Esophagus muscularis mucosa (tissue), 4 donors: ENCODE measurements at regions not wholly inside any gene's neighbourhood (a gene's known extent, or its start where the extent isn't known, plus 50 kb on each side); places are given as distances from the start of the nearest gene placed in this dataset.
A peak's percentile ranks its signal among the peaks of the same experiment; 100 is the strongest.

Experiments used
- DNase-seq: peaks from one replicate; pipeline ENCODE4 v3.0.0-alpha.2; 2017; ENCODE audit errors: extremely low spot score
- H3K27ac ChIP-seq, 4 donors: fragments of 200-600 bp; sonication (generic); replicated peaks in 1 of 4; 1 replicate in 3 of 4; 2 replicates in 1 of 4; pipeline ENCODE4 v1.5.1; 2016 to 2019; ENCODE audit warnings: mild to moderate bottlenecking in 1 of 4
- H3K27me3 ChIP-seq, 4 donors: fragments of 200-600 bp; sonication (generic); one replicate each; pipeline versions ENCODE4 v1.5.1 to v1.6.0; 2016 to 2019
- H3K36me3 ChIP-seq, 4 donors: fragments of 200-600 bp; sonication (generic); one replicate each; pipeline ENCODE4 v1.5.1; 2016 to 2019
- H3K4me1 ChIP-seq, 4 donors: fragments of 200-600 bp; sonication (generic); one replicate each; pipeline ENCODE4 v1.5.1; 2016 to 2019
- H3K4me3 ChIP-seq, 4 donors: fragments of 200-600 bp; sonication (generic); 1 replicate in 2 of 4; 2 replicates in 2 of 4; pipeline ENCODE4 v1.5.1; 2016 to 2019; ENCODE audit warnings: mild to moderate bottlenecking in 4 of 4, moderate library complexity in 1 of 4
- H3K9me3 ChIP-seq, 4 donors: fragments of 200-600 bp; sonication (generic); 1 replicate in 3 of 4; 2 replicates in 1 of 4; pipeline ENCODE4 v1.5.1; 2016 to 2019
- CTCF ChIP-seq, 3 experiments: fragments of 200-600 bp in 2 of 3; fragments of 450-650 bp in 1 of 3; sonication (generic) in 2 of 3; IDR thresholded peaks; one replicate each; pipeline ENCODE4 v1.5.1; 2017 to 2019; ENCODE audit warnings: antibody characterized with exemption in 3 of 3, mild to moderate bottlenecking in 2 of 3, moderate library complexity in 1 of 3
- EP300 ChIP-seq: sonication (generic); formaldehyde crosslinking; IDR thresholded peaks from one replicate; pipeline ENCODE4 v1.6.1; 2017; ENCODE audit warnings: antibody characterized with exemption
- POLR2A ChIP-seq: fragments of 450-650 bp; IDR thresholded peaks from one replicate; pipeline ENCODE4 v1.6.1; 2017; ENCODE audit warnings: antibody characterized with exemption, moderate library complexity, mild to moderate bottlenecking, low read depth
- POLR2AphosphoS5 ChIP-seq, 2 donors: sonication (generic); formaldehyde crosslinking; IDR thresholded peaks; one replicate each; pipeline ENCODE4 v1.6.1; 2017; ENCODE audit warnings: antibody characterized with exemption in 2 of 2
- WGBS: methylation state at CpG from one replicate; pipeline ENCODE4 v1.1.5; 2018; 5-methylcytosine and 5-hydroxymethylcytosine counted together
- intact Hi-C: fragments of 100-400 bp; cut with DNase I; formaldehyde crosslinking; loops from one replicate; pipeline ENCODE4 v1.15.1; 2023

DNA sequence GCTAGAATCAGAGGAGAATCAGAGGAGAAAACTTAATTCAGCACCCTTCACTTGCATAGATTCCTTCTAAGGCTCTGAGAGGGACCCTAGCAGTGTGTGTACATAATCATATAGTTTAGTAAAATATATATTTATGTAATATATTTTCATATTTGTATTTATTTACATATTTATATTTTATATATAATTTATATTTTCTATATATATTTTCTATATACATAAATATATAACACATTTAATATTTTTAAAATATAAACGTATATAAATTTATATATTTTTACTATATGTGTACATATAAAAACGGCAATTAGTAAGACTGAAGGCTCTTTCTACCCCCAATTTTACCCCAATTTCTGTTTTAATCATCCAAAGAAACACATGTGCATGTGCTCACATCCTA lies 80.3 kb downstream of the NXPE2 start:
- 83% methylated on average over 2 of the region's 2 CpGs for WGBS
- intact Hi-C loops: no loop called here
- no peak for TF ChIP-seq POLR2A
- no peak for TF ChIP-seq EP300
- TF ChIP-seq CTCF (IDR thresholded peaks at IDR 0.05): no peak
- TF ChIP-seq POLR2AphosphoS5 (IDR thresholded peaks at IDR 0.05): no peak
- H3K9me3 ChIP-seq: no peaks in the 10 kb centered on the region
- H3K27ac ChIP-seq: no peak overlapping the region
- H3K36me3 ChIP-seq: no peaks in the 10 kb centered on the region
- H3K4me1 ChIP-seq: no peaks in the 10 kb centered on the region
- DNase-seq: no peak
- no peaks in the 10 kb centered on the region for H3K27me3 ChIP-seq
- no peak overlapping the region for H3K4me3 ChIP-seq

DNA sequence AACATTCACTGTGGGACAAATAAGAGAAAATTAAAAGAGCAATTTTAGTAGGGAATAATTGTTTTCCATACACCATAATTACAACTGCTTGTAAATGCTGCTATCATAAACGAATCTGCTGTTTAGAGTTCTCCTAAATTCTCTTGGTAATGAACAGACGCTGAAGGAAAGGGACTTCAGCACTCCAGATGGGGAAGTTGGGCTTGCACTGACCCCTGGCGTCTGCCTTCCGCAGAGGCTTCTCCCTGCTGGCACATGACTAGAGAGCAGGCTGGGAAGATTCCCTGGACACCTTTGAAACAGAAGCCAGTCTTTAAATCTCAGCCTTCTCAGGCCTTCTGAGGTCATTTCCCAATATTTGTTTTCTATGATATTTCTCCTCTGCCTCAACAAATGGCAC lies 84.1 kb downstream of the NXPE2 start:
- TF ChIP-seq POLR2A (no peak), CTCF (IDR thresholded peaks at IDR 0.05) (peak; percentile 57 to 72 (median 61))
- intact Hi-C loops: loop anchor here (5.0 kb wide), 1 partner anchor 420 kb away; no protein-coding TSS in a partner anchor
- Histone ChIP-seq H3K4me3 (no peak overlapping the region), H3K36me3 (no peaks in the 10 kb centered on the region), H3K4me1 (no peaks in the 10 kb centered on the region), H3K27me3 (no peaks in the 10 kb centered on the region), H3K9me3 (no peaks in the 10 kb centered on the region), H3K27ac (no peak overlapping the region)
- DNase-seq: no peak
- WGBS: 7% methylated on average over 4 of the region's 4 CpGs

- H3K9me3 ChIP-seq: no peaks in the 10 kb centered on the region
- H3K36me3 ChIP-seq: no peaks in the 10 kb centered on the region
- H3K27me3 ChIP-seq: no peaks in the 10 kb centered on the region
- 71% methylated on average over 2 of the region's 2 CpGs for WGBS
- intact Hi-C loops: loop anchor here (5.0 kb wide), 1 partner anchor 422 kb away; no protein-coding TSS in a partner anchor
- DNase-seq: no peak
- TF ChIP-seq CTCF (IDR thresholded peaks at IDR 0.05): no peak
- TF ChIP-seq EP300: no peak
- TF ChIP-seq POLR2A: no peak
- TF ChIP-seq POLR2AphosphoS5 (IDR thresholded peaks at IDR 0.05): no peak
- no peak overlapping the region for H3K27ac ChIP-seq
- H3K4me3 ChIP-seq: no peak overlapping the region
- no peaks in the 10 kb centered on the region for H3K4me1 ChIP-seq
Observed at GRCh38 chr11:114764563-114764962, 86.2 kb downstream of the NXPE2 start.

- WGBS: 67% methylated on average over 2 of the region's 2 CpGs
- H3K4me1 ChIP-seq: peaks cover 0 to under 1% (median 0%) of the 10 kb centered on the region in 4 donors
- no peak overlapping the region for H3K27ac ChIP-seq
- TF ChIP-seq POLR2A (no peak), EP300 (no peak), CTCF (IDR thresholded peaks at IDR 0.05) (no peak), POLR2AphosphoS5 (IDR thresholded peaks at IDR 0.05) (no peak)
- no peaks in the 10 kb centered on the region for H3K9me3 ChIP-seq
- intact Hi-C loops: no loop called here
- H3K27me3 ChIP-seq: peaks cover 0 to 39% (median 0%) of the 10 kb centered on the region in 4 donors
- DNase-seq: no peak
- H3K36me3 ChIP-seq: no peaks in the 10 kb centered on the region
- H3K4me3 ChIP-seq: no peak overlapping the region
Observed at GRCh38 chr11:114771172-114771571, 92.8 kb downstream of the NXPE2 start.

- no peak for DNase-seq
- H3K27me3 ChIP-seq: peaks cover 0 to 39% (median 0%) of the 10 kb centered on the region in 4 donors
- no peak overlapping the region for H3K4me3 ChIP-seq
- peaks cover 0 to 4% (median 0%) of the 10 kb centered on the region in 4 donors for H3K4me1 ChIP-seq
- H3K36me3 ChIP-seq: no peaks in the 10 kb centered on the region
- H3K27ac ChIP-seq: no peak overlapping the region
- no peaks in the 10 kb centered on the region for H3K9me3 ChIP-seq
- 64% methylated on average over 8 of the region's 8 CpGs for WGBS
- no peak for TF ChIP-seq POLR2A
- no peak for TF ChIP-seq CTCF (IDR thresholded peaks at IDR 0.05)
- no peak for TF ChIP-seq EP300
- no peak for TF ChIP-seq POLR2AphosphoS5 (IDR thresholded peaks at IDR 0.05)
- intact Hi-C loops: no loop called here
Observed at GRCh38 chr11:114773541-114774338, 95.4 kb downstream of the NXPE2 start.
